Activated CD8-positive, alpha-beta T cell treated with anti-CD3 and anti-CD28 coated beads for 36 hours (primary cell): ENCODE measurements at regions not wholly inside any gene's neighbourhood (a gene's known extent, or its start where the extent isn't known, plus 50 kb on each side); places are given as distances from the start of the nearest gene placed in this dataset.
"Not testable (repeated sequence)": the region's sequence is repeated elsewhere in the genome, so short reads cannot be mapped to it uniquely, and the experiment has no call there.

Source experiments
- ATAC-seq: fragments of 200-7000 bp; cut with Tn5 transposase; one replicate; pipeline ENCODE4 v1.10.0; 2021; ENCODE audit warnings: mild to moderate bottlenecking, moderate library complexity
- CTCF ChIA-PET: fragments of 350-600 bp; sonication (Branson Sonifier 250); formaldehyde crosslinking; loops from one replicate; lab custom pipeline; 2021; ENCODE audit warnings: antibody characterized with exemption; lab: Charles Lee
- POLR2A ChIA-PET: fragments of 350-600 bp; sonication (Branson Sonifier 250); formaldehyde crosslinking; loops from one replicate; lab custom pipeline; 2021; ENCODE audit warnings: antibody characterized with exemption; lab: Charles Lee
- DNase-seq: peaks from one replicate; pipeline ENCODE4 v3.0.0-alpha.2; 2020
- H3K27ac Mint-ChIP-seq: one replicate; pipeline ENCODE4 v1.8.0; 2021; ENCODE audit warnings: mild to moderate bottlenecking, mixed read lengths
- H3K27me3 Mint-ChIP-seq: one replicate; pipeline ENCODE4 v1.8.0; 2021; ENCODE audit warnings: mixed read lengths
- H3K36me3 Mint-ChIP-seq: one replicate; pipeline ENCODE4 v1.8.0; 2021; ENCODE audit warnings: low read depth, mixed read lengths
- H3K4me1 Mint-ChIP-seq: one replicate; pipeline ENCODE4 v1.8.0; 2021; ENCODE audit warnings: low read depth, mixed read lengths
- H3K4me3 Mint-ChIP-seq: one replicate; pipeline ENCODE4 v1.8.0; 2021; ENCODE audit warnings: mild to moderate bottlenecking, moderate library complexity, mixed read lengths
- H3K9me3 Mint-ChIP-seq: one replicate; pipeline ENCODE4 v1.8.0; 2021; ENCODE audit warnings: mixed read lengths
- intact Hi-C: fragments of 100-400 bp; cut with micrococcal nuclease; formaldehyde crosslinking; loops from one replicate; pipeline ENCODE4 v1.10.0; 2022
- TF ChIP-seq, protein P1 (sequence below): fragments of 200-600 bp; IDR thresholded peaks from one replicate; pipeline ENCODE4 v1.8.0; 2022; ENCODE audit warnings: antibody characterized with exemption, mild to moderate bottlenecking

GRCh38 chr6:81937296-81937937, 184.9 kb upstream of the TENT5A start:
- H3K27ac Mint-ChIP-seq: no peak overlapping the region

DNA sequence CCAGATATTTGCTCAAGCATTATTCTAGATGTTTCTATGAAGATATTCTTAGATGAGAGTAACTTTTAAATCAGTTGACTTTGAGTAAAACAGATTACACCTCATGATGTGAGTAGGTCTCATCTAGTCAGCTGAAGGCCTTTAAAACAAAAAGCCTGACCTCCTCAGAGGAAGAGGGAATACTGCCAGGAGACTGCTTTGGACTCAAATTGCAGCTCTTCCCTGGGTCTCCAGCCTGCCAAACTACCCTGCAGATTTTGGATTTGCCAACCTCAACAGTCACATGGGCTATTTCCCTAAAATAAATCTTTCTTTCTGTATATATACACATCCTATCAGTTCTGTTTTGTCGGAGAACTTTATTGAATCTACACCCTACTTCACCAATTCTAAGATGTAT, 182.5 kb upstream of the TENT5A start:
- intact Hi-C loops: no loop called here
- ChIA-PET CTCF (no interaction called here), POLR2A (no interaction called here)
- no peaks in the 10 kb centered on the region for H3K27me3 Mint-ChIP-seq
- no peak overlapping the region for H3K27ac Mint-ChIP-seq
- no peaks in the 10 kb centered on the region for H3K36me3 Mint-ChIP-seq
- H3K9me3 Mint-ChIP-seq: no peaks in the 10 kb centered on the region
- DNase-seq (no peak), ATAC-seq (no peak)
- H3K4me3 Mint-ChIP-seq: no peak overlapping the region
- TF ChIP-seq, protein P1, sequence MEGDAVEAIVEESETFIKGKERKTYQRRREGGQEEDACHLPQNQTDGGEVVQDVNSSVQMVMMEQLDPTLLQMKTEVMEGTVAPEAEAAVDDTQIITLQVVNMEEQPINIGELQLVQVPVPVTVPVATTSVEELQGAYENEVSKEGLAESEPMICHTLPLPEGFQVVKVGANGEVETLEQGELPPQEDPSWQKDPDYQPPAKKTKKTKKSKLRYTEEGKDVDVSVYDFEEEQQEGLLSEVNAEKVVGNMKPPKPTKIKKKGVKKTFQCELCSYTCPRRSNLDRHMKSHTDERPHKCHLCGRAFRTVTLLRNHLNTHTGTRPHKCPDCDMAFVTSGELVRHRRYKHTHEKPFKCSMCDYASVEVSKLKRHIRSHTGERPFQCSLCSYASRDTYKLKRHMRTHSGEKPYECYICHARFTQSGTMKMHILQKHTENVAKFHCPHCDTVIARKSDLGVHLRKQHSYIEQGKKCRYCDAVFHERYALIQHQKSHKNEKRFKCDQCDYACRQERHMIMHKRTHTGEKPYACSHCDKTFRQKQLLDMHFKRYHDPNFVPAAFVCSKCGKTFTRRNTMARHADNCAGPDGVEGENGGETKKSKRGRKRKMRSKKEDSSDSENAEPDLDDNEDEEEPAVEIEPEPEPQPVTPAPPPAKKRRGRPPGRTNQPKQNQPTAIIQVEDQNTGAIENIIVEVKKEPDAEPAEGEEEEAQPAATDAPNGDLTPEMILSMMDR: no peak
- no peaks in the 10 kb centered on the region for H3K4me1 Mint-ChIP-seq

More at GRCh38 chr6:81937296-81937937, 184.9 kb upstream of the TENT5A start:
- Mint-ChIP-seq H3K9me3 (no peaks in the 10 kb centered on the region), H3K27me3 (no peaks in the 10 kb centered on the region), H3K36me3 (no peaks in the 10 kb centered on the region), H3K4me3 (no peak overlapping the region), H3K4me1 (no peaks in the 10 kb centered on the region)
- no peak for ATAC-seq
- TF ChIP-seq, protein P1: no peak
- no peak for DNase-seq
- ChIA-PET POLR2A (no interaction called here), CTCF (no interaction called here)
- intact Hi-C loops: no loop called here

DNA sequence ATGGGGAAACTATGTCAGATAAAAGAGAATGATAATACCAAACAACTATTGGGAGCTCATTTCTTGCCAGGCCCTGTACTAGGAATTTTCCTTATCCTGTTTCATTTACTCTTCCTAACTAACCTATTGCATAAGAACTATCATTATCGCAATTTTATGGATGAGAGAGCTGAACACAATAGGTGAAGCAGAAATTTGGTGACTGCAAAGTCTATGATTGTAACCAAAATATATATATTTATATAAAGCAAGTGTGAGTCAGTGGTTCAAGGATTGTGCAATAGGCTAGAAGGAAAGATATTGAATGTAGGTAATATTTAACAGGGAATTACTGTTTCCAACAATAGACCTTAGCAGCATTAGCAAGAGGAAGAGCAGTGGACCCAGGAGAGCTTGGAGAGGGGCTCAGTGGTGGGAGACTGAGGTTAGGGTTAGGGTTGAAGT, 181.1 kb upstream of the TENT5A start:
- H3K4me3 Mint-ChIP-seq: no peak overlapping the region
- H3K27ac Mint-ChIP-seq: no peak overlapping the region
- H3K4me1 Mint-ChIP-seq: no peaks in the 10 kb centered on the region
- ATAC-seq (no peak), DNase-seq (no peak)
- H3K9me3 Mint-ChIP-seq: no peaks in the 10 kb centered on the region
- POLR2A ChIA-PET: no interaction called here
- H3K36me3 Mint-ChIP-seq: no peaks in the 10 kb centered on the region
- TF ChIP-seq, protein P1: no peak
- intact Hi-C loops: no loop called here
- no peaks in the 10 kb centered on the region for H3K27me3 Mint-ChIP-seq
- CTCF ChIA-PET: no interaction called here

DNA sequence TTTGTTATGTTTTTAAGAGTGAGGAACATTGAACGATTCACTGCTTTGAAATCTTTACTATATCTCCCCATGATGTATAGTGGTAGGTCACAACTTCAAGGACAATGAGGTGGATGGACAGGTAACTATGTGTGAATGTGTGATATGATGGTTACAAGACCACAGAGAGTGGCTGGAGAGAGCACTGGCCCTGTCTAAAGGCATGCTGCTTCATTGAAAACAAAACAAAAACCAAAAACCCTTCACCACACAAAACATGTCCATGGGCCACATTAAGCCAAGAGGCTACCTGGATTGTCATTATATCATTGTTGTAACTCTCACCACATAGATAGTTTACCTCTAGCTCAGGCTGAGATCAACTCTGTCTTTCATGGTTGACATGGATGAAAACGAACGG, 180.6 kb upstream of the TENT5A start:
- TF ChIP-seq, protein P1: no peak
- ChIA-PET CTCF (no interaction called here), POLR2A (no interaction called here)
- Mint-ChIP-seq H3K27ac (no peak overlapping the region), H3K27me3 (no peaks in the 10 kb centered on the region), H3K9me3 (no peaks in the 10 kb centered on the region), H3K4me1 (no peaks in the 10 kb centered on the region), H3K36me3 (no peaks in the 10 kb centered on the region), H3K4me3 (no peak overlapping the region)
- intact Hi-C loops: no loop called here
- ATAC-seq (no peak), DNase-seq (no peak)

DNA sequence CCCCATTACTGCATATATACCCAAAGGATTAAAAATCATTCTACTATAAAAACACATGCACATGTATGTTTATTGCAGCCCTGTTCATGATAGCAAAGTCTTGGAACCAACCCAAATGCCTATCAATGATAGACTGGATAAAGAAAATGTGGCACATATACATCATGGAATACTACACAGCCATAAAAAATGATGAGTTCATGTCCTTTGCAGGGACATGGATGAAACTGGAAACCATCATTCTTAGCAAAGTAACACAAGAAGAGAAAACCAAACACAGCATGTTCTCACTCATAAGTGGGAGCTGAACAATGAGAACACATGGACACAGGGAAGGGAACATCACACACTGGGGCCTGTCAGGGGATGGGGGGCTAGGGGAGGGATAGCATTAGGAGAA, 180.0 kb upstream of the TENT5A start:
- H3K27me3 Mint-ChIP-seq, H3K27ac Mint-ChIP-seq, POLR2A ChIA-PET, intact Hi-C loops, DNase-seq, H3K36me3 Mint-ChIP-seq, ATAC-seq, H3K4me1 Mint-ChIP-seq, H3K9me3 Mint-ChIP-seq, CTCF ChIA-PET, H3K4me3 Mint-ChIP-seq: not testable (repeated sequence)
